GM18867 (cell line): ENCODE measurements at regions not wholly inside any gene's neighbourhood (a gene's known extent, or its start where the extent isn't known, plus 50 kb on each side); places are given as distances from the start of the nearest gene placed in this dataset.

ENCODE experiments used
- ATAC-seq: cut with Tn5 transposase; IDR thresholded peaks from one replicate; pipeline ENCODE4 v1.9.1; 2021; ENCODE audit warnings: mild to moderate bottlenecking, moderate library complexity; ENCODE audit not compliant: unreplicated experiment

DNA sequence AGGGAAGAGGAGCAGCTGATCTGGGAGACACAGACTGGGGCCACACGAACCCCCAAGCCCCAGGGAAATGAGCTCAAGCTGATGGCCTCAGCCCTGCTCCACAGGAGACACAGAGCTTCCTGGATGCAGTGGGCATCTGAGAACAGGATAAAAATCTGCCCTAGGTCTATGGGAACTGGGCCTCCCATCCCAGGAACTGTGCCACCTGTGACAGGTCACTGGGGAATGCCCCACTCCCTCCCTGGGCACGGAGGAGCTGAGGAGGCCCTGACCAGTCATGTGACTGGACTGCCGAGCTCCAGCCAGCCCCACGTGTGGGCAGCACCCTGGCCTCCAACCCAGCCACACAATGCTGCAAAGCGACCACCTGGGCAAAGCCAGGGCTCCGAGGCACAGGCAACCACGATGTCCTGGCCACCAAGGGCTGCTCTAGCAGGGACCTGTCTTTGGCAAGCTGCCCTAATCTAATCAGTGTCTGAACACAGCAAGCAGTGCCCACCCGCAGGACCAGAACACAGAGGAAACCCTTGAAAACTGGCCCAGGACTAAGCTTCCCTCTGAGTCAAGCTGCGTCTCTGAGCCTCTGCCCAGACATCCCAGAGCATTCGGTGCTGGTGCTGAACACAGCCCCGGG lies 57.8 kb upstream of the ID2 start:
- ATAC-seq = no peak

- no peak for ATAC-seq
Measured at GRCh38 chr2:8624855-8625398, 56.9 kb upstream of the ID2 start.

- ATAC-seq = no peak
Measured at GRCh38 chr2:8625399-8626300, 56.2 kb upstream of the ID2 start.

GRCh38 chr2:8626572-8626971 lies 55.3 kb upstream of the ID2 start:
- ATAC-seq = no peak

DNA sequence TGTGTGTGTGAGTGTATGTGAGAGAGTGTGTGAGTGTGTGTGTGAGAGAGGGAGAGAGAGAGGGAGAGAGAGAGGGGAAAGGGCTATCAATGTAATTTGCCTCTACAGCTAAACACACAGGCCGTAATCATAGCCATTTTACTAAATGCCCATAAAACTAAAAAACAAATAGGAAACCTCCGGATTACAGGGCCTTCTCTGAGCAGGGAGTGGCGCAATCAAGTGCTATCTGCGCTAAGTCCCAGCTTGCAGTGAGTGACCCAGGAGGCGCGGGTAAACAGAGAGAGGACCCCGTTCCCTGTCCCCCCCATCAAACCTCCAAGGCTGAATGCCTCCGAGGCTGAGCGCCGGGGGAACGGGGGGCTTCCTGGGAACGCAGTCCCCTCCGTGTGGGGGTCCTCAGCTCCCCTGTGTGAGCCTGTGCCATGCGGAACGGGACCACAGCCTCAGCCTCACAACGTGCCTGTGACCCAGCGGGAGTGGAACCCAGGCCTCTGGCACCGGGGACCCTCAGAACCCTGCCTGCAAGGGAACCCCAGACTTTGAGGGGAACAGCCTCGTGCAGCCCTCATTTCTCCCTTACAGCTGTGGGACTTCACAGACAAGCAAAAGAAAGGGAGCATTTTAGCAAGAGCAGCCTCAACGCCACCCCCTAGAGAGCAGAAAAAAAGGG lies 54.7 kb upstream of the ID2 start:
- ATAC-seq = no peak

DNA sequence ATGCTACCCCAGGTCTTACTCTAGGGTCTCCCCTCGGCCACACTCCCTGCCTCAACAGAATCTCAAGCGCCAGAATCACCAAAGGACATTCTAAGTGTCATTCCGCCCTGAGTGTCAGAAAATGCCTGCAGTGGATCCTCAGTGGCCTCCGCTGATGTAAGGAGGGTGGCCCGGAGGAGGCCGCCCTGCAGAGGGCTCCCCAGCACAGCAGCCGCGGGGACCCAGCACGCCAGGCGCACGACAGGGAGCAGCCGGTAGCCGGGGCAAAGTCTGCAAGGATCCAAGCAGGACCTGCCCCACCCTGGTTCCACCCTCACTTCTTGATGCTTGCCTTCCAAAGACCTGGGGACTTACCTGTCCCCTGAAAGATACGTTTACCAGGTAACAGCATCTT lies 54.2 kb upstream of the ID2 start:
- ATAC-seq = no peak

DNA sequence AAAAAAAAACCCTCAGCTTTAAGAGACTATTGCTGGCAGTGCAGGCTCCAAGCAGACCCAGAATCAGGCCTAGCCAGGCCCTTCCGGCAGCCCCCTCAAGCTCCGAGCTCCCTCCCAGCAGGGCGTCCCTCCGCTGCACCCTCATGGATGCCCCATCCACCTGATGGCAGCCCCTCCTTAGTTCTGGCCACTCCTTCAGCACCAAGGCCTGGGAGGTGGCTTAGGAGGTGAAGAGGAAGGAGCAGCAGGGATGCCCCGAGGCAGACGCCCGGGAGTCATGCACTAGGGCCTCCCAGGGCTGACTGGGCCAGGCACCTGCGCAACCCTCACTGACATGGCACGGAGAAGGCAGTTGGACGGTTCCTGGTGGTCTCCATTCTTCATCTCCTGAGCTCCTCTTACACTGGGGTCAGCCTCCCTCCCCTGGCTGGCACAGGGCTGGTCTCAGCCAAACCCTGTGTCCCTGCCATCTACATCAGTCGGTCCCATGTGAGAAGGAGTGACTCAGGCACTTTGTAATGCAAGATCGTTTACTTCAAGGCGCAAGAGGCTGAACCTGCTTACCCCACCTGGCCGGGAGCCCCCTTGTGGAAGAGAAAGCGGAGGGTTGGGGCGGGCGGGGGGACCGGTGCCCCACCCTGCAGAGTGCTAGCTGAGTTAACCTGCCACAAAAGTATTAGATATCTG lies 53.5 kb upstream of the ID2 start:
- peak; percentile 19 for ATAC-seq

GRCh38 chr2:8628866-8629209 lies 53.0 kb upstream of the ID2 start:
- peak; percentile 66 for ATAC-seq

GRCh38 chr2:8629402-8629801 lies 52.5 kb upstream of the ID2 start:
- ATAC-seq = no peak

GRCh38 chr2:8630676-8631464 lies 51.0 kb upstream of the ID2 start:
- no peak for ATAC-seq

DNA sequence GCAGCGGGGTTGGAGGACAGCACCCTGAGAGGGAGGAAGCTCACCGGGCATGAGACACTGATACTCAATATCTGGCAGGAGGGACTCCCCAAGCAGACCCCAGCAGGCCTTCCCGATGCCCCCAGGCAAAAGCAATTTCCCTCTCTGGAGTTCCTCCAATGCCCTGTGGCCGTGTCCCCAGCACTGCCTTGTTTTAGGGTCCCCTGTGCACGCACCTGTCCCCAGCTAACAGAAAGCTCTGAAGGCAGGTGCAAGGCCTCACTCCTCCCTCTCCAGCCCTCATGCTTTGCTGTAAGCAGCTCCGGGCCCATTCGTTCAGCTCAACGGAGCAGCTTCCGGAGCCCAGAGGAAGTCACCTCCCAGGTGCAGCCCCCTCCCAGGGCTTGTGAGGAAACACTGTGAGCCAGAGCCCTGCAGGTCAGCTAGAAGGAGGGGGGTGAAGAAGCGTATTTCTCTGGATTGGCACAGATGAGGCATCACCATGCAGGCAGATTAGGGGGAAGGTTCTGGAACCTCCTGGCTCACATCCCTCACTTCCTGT lies 50.3 kb upstream of the ID2 start:
- no peak for ATAC-seq
